HepG2 (cell line): ENCODE measurements at regions not wholly inside any gene's neighbourhood (a gene's known extent, or its start where the extent isn't known, plus 50 kb on each side); places are given as distances from the start of the nearest gene placed in this dataset.

Source experiments
- ATAC-seq: fragments of 200-7000 bp; cut with Tn5 transposase; 3 replicates; pipeline ENCODE4 v1.9.1; 2020; ENCODE audit warnings: mild to moderate bottlenecking, moderate library complexity
- BruUV-seq: library from RNA; stranded (reverse); fragments of 400-500 nt; replicated peaks from 2 replicates; lab custom pipeline; 2021; lab: Mats Ljungman, UMichigan
- CTCF ChIA-PET: fragments of 300-600 bp; formaldehyde crosslinking; extraction: SDS; loops from one replicate; lab custom pipeline; 2021; ENCODE audit warnings: low total read pairs, inconsistent platforms, low intra/inter-chr PET ratio; lab: Yijun Ruan, JAX
- POLR2A ChIA-PET: fragments of 350-600 bp; sonication (Branson Sonifier 250); formaldehyde crosslinking; loops from one replicate; lab custom pipeline; 2020; ENCODE audit warnings: antibody characterized with exemption, inconsistent platforms; lab: Yijun Ruan, JAX
- DNase-seq: peaks from one replicate; pipeline ENCODE4 v3.0.0-alpha.2; 2015; ENCODE audit warnings: low spot score
- FAIRE-seq: peaks from 3 replicates; lab custom pipeline; 2011; peaks lifted over from hg19 to GRCh38; lab: Jason Lieb, UNC
- H2AFZ ChIP-seq: one replicate; pipeline ENCODE4 v1.6.1; 2011; ENCODE audit warnings: low read length, inconsistent platforms
- H3K27ac ChIP-seq: fragments of 300-600 bp; 3 replicates; pipeline ENCODE4 v1.8.0; 2011; ENCODE audit warnings: mixed run types, mild to moderate bottlenecking, mixed read lengths, low read length, inconsistent platforms; ENCODE audit not compliant: insufficient read depth; ENCODE audit errors: extremely low read length
- H3K27me3 ChIP-seq, 2 experiments: fragments of 200-600 bp in 1 of 2; 2 replicates in 1 of 2; 3 replicates in 1 of 2; pipeline versions ENCODE4 v1.6.0 to v1.8.0; 2011; ENCODE audit warnings: low read length in 2 of 2, mild to moderate bottlenecking in 2 of 2, moderate library complexity in 2 of 2, inconsistent platforms in 1 of 2; ENCODE audit not compliant: insufficient read depth in 2 of 2, control insufficient read depth in 1 of 2
- H3K36me3 ChIP-seq, 2 experiments: fragments of 200-600 bp in 1 of 2; replicated peaks in 1 of 2; 2 replicates in 1 of 2; 3 replicates in 1 of 2; pipeline versions ENCODE4 v1.5.1 to v1.8.0; 2011; ENCODE audit warnings: low read length in 2 of 2, inconsistent platforms in 1 of 2; ENCODE audit not compliant: insufficient read depth in 2 of 2, control insufficient read depth in 1 of 2
- H3K4me1 ChIP-seq: 2 replicates; pipeline ENCODE4 v1.5.1; 2012; ENCODE audit warnings: low read length, inconsistent platforms; ENCODE audit not compliant: insufficient read depth
- H3K4me2 ChIP-seq: 2 replicates; pipeline ENCODE4 v1.6.0; 2011; ENCODE audit warnings: low read depth, low read length, inconsistent platforms
- H3K4me3 ChIP-seq, 3 experiments: fragments of 200-600 bp in 1 of 3; sonication (generic), shearing (Covaris generic) in 1 of 3; replicated peaks in 1 of 3; 2 replicates each; pipeline ENCODE4 v1.5.1; 2011 to 2016; ENCODE audit warnings: low read length in 3 of 3, inconsistent platforms in 2 of 3, low read depth in 2 of 3, mild to moderate bottlenecking in 2 of 3, control low read depth in 1 of 3, mixed read lengths in 1 of 3; ENCODE audit not compliant: insufficient read depth in 1 of 3
- H3K79me2 ChIP-seq: one replicate; pipeline ENCODE4 v1.6.1; 2011; ENCODE audit warnings: low read length, inconsistent platforms; ENCODE audit not compliant: insufficient read depth
- H3K9ac ChIP-seq: 2 replicates; pipeline ENCODE4 v1.6.0; 2011; ENCODE audit warnings: mild to moderate bottlenecking, low read depth, low read length, inconsistent platforms; ENCODE audit not compliant: insufficient read depth
- H3K9me3 ChIP-seq: 2 replicates; pipeline ENCODE4 v1.5.1; 2012; ENCODE audit warnings: mild to moderate bottlenecking, low read length
- H4K20me1 ChIP-seq: 2 replicates; pipeline ENCODE4 v1.6.0; 2011; ENCODE audit warnings: inconsistent platforms, mild to moderate bottlenecking, low read length, moderate library complexity; ENCODE audit not compliant: insufficient read depth
- ARID3A ChIP-seq: IDR thresholded peaks from 2 replicates; pipeline ENCODE4 v1.6.1; 2012; ENCODE audit warnings: low read depth, low read length, improper control_type of control experiment
- CHD2 ChIP-seq: IDR thresholded peaks from 2 replicates; pipeline ENCODE4 v1.6.1; 2011; ENCODE audit warnings: low read depth, low read length, improper control_type of control experiment
- ELF1 ChIP-seq: sonication (generic); formaldehyde crosslinking; IDR thresholded peaks from 2 replicates; pipeline ENCODE4 v1.4.0; 2020; ENCODE audit warnings: missing genetic modification reagents
- FOXA1 ChIP-seq, 2 experiments: fragments of 450-650 bp in 1 of 2; sonication (generic) in 1 of 2; formaldehyde crosslinking in 1 of 2; IDR thresholded peaks; 2 replicates each; pipeline versions ENCODE4 v1.4.0 to v1.6.1; 2016 to 2020; ENCODE audit warnings: missing genetic modification reagents in 1 of 2
- GPN1 ChIP-seq: sonication (generic); formaldehyde crosslinking; IDR thresholded peaks from 2 replicates; pipeline ENCODE4 v1.5.1; 2020; ENCODE audit warnings: missing genetic modification reagents, borderline replicate concordance
- NFE2 ChIP-seq: sonication (generic); formaldehyde crosslinking; IDR thresholded peaks from 2 replicates; pipeline ENCODE4 v1.4.0; 2020; ENCODE audit warnings: missing genetic modification reagents
- NR2C2 ChIP-seq: sonication (generic); formaldehyde crosslinking; IDR thresholded peaks from 2 replicates; pipeline ENCODE4 v1.4.0; 2020; ENCODE audit warnings: missing genetic modification reagents, mild to moderate bottlenecking, moderate library complexity, borderline replicate concordance
- PPARG ChIP-seq: conservative IDR thresholded peaks from 2 replicates; pipeline ENCODE4 v1.6.1; 2016; ENCODE audit warnings: missing biosample characterization, missing genetic modification reagents
- SMAD9 ChIP-seq: sonication (generic); formaldehyde crosslinking; IDR thresholded peaks from 2 replicates; pipeline ENCODE4 v1.5.1; 2020; ENCODE audit warnings: mild to moderate bottlenecking, missing genetic modification reagents
- SOX6 ChIP-seq, 2 experiments: fragments of 450-650 bp in 1 of 2; sonication (generic) in 1 of 2; formaldehyde crosslinking in 1 of 2; IDR thresholded peaks; 2 replicates each; pipeline versions ENCODE4 v1.4.0 to v1.6.1; 2017 to 2020; ENCODE audit warnings: antibody characterized with exemption in 1 of 2, mild to moderate bottlenecking in 1 of 2, missing genetic modification reagents in 1 of 2
- TEF ChIP-seq: sonication (generic); formaldehyde crosslinking; IDR thresholded peaks from 2 replicates; pipeline ENCODE4 v1.5.0; 2020; ENCODE audit warnings: missing genetic modification reagents
- XBP1 ChIP-seq: sonication (generic); formaldehyde crosslinking; IDR thresholded peaks from 2 replicates; pipeline ENCODE4 v1.5.0; 2020; ENCODE audit warnings: missing genetic modification reagents
- ZBTB3 ChIP-seq: sonication (generic); formaldehyde crosslinking; IDR thresholded peaks from 2 replicates; pipeline ENCODE4 v1.4.0; 2020; ENCODE audit warnings: low read depth, mild to moderate bottlenecking, moderate library complexity, missing genetic modification reagents, borderline replicate concordance
- ZFP36 ChIP-seq: fragments of 150-350 bp; IDR thresholded peaks from 2 replicates; pipeline ENCODE4 v1.6.1; 2018; ENCODE audit warnings: borderline replicate concordance, low read length, low read depth; ENCODE audit not compliant: partially characterized antibody
- ZNF275 ChIP-seq: sonication (generic); formaldehyde crosslinking; IDR thresholded peaks from 2 replicates; pipeline ENCODE4 v1.8.0; 2022; ENCODE audit warnings: missing genetic modification reagents, mild to moderate bottlenecking, inconsistent platforms, borderline replicate concordance
- ZNF296 ChIP-seq: sonication (generic); formaldehyde crosslinking; conservative IDR thresholded peaks from 2 replicates; pipeline ENCODE4 v1.5.0; 2020; ENCODE audit warnings: mild to moderate bottlenecking, missing genetic modification reagents
- ZNF333 ChIP-seq: sonication (generic); formaldehyde crosslinking; IDR thresholded peaks from 2 replicates; pipeline ENCODE4 v1.4.0; 2020; ENCODE audit warnings: mild to moderate bottlenecking, missing genetic modification reagents, borderline replicate concordance
- WGBS: methylation state at CpG from one replicate; pipeline ENCODE4 v1.1.6; 2017; ENCODE audit warnings: low lambda C conversion rate; 5-methylcytosine and 5-hydroxymethylcytosine counted together
- in situ Hi-C: cut with HindIII; loops from 2 replicates; pipeline ENCODE4 v1.10.0; 2017; ENCODE audit warnings: low pct_unique_long_range_greater_than_20kb; ENCODE audit not compliant: extremely low pct_ligation_motif_present
- intact Hi-C: fragments of 100-400 bp; cut with micrococcal nuclease; formaldehyde crosslinking; loops from one replicate; pipeline ENCODE4 v1.10.0; 2022; ENCODE audit not compliant: unreplicated experiment

- no peak overlapping the region for H3K9ac ChIP-seq
- H3K27me3 ChIP-seq = peaks cover 0 to 14% of the 10 kb centered on the region in 2 experiments; a peak in 1 of 5 replicates
- BruUV-seq = no TSS peak
- H3K36me3 ChIP-seq = no peaks in the 10 kb centered on the region
- FAIRE-seq (no peak), DNase-seq (no peak), ATAC-seq (no peak)
- H4K20me1 ChIP-seq = no peaks in the 10 kb centered on the region
- no peaks in the 10 kb centered on the region for H3K79me2 ChIP-seq
- no peaks in the 10 kb centered on the region for H3K4me1 ChIP-seq
- no peaks in the 10 kb centered on the region for H3K9me3 ChIP-seq
- no peak overlapping the region for H2AFZ ChIP-seq
- H3K4me3 ChIP-seq = no peak overlapping the region
- POLR2A ChIA-PET = no interaction called here
- no peak overlapping the region for H3K4me2 ChIP-seq
- 0% methylated on average over 3 of the region's 3 CpGs for WGBS
- in situ Hi-C loops = no loop called here
- CTCF ChIA-PET = no interaction called here
- intact Hi-C loops = no loop called here
- no peak overlapping the region for H3K27ac ChIP-seq
- TF ChIP-seq XBP1 (CRISPR knock-in tag) = no peak
- no peak for TF ChIP-seq NR2C2 (CRISPR knock-in tag)
- no peak for TF ChIP-seq ZNF296 (CRISPR knock-in tag)
- TF ChIP-seq PPARG = no peak
- TF ChIP-seq FOXA1 (IDR thresholded peaks at IDR 0.05) = no peak
- no peak for TF ChIP-seq FOXA1 (CRISPR knock-in tag; IDR thresholded peaks at IDR 0.05)
- no peak for TF ChIP-seq GPN1 (CRISPR knock-in tag)
- TF ChIP-seq ZNF333 (CRISPR knock-in tag) = no peak
- TF ChIP-seq SMAD9 (CRISPR knock-in tag) = no peak
- TF ChIP-seq ZFP36 = no peak
- no peak for TF ChIP-seq ELF1
- no peak for TF ChIP-seq NFE2 (CRISPR knock-in tag)
- no peak for TF ChIP-seq SOX6 (IDR thresholded peaks at IDR 0.05)
- TF ChIP-seq SOX6 (CRISPR knock-in tag; IDR thresholded peaks at IDR 0.05) = no peak
- no peak for TF ChIP-seq ZNF275 (CRISPR knock-in tag)
- no peak for TF ChIP-seq ZBTB3 (CRISPR knock-in tag)
- no peak for TF ChIP-seq ARID3A
- no peak for TF ChIP-seq TEF (CRISPR knock-in tag)
- no peak for TF ChIP-seq CHD2
Observed at GRCh38 chr11:131290185-131290584, 80.2 kb upstream of the NTM start.
